GM19240 (cell line): ENCODE measurements at regions not wholly inside any gene's neighbourhood (a gene's known extent, or its start where the extent isn't known, plus 50 kb on each side); places are given as distances from the start of the nearest gene placed in this dataset.
"Not testable (repeated sequence)": the region's sequence is repeated elsewhere in the genome, so short reads cannot be mapped to it uniquely, and the experiment has no call there.

Experiments used
- DNase-seq: peaks from one replicate; pipeline ENCODE4 v3.0.0; 2011; ENCODE audit warnings: low spot score; ENCODE audit not compliant: insufficient read length

- no peak for DNase-seq
Measured at GRCh38 chr4:37771771-37772170, 54.7 kb upstream of the PGM2 start.

- DNase-seq: no peak
Measured at GRCh38 chr4:37770016-37770415, 56.5 kb upstream of the PGM2 start.

- DNase-seq: no peak
Measured at GRCh38 chr4:37769391-37769989, 57.0 kb upstream of the PGM2 start.

GRCh38 chr4:37767546-37767945, 58.9 kb upstream of the PGM2 start:
- no peak for DNase-seq

GRCh38 chr4:37767019-37767418, 59.5 kb upstream of the PGM2 start:
- DNase-seq: no peak

- peak; percentile 8 for DNase-seq
Measured at GRCh38 chr4:37765741-37766140, 60.7 kb upstream of the PGM2 start.

- DNase-seq: no peak
Measured at GRCh38 chr4:37763831-37764230, 62.7 kb upstream of the PGM2 start.

- no peak for DNase-seq
Measured at GRCh38 chr4:37762991-37763368, 63.5 kb upstream of the PGM2 start.

- DNase-seq: no peak
Measured at GRCh38 chr4:37762294-37762990, 64.0 kb upstream of the PGM2 start.

GRCh38 chr4:37760840-37761239, 65.6 kb upstream of the PGM2 start:
- no peak for DNase-seq

- no peak for DNase-seq
Measured at GRCh38 chr4:37759833-37760232, 66.7 kb upstream of the PGM2 start.

GRCh38 chr4:37758226-37758625, 68.3 kb upstream of the PGM2 start:
- no peak for DNase-seq

- DNase-seq: no peak
Measured at GRCh38 chr4:37757761-37758160, 68.7 kb upstream of the PGM2 start.

- no peak for DNase-seq
Measured at GRCh38 chr4:37757121-37757520, 69.4 kb upstream of the PGM2 start.

GRCh38 chr4:37754410-37755185, 68.4 kb upstream of the RELL1 start:
- no peak for DNase-seq

- DNase-seq: no peak
Measured at GRCh38 chr4:37749398-37749988, 63.3 kb upstream of the RELL1 start.

GRCh38 chr4:37748485-37748884, 62.3 kb upstream of the RELL1 start:
- no peak for DNase-seq

GRCh38 chr4:37747772-37748330, 61.7 kb upstream of the RELL1 start:
- DNase-seq: no peak

GRCh38 chr4:37746852-37747251, 60.7 kb upstream of the RELL1 start:
- DNase-seq: not testable (repeated sequence)

- no peak for DNase-seq
Measured at GRCh38 chr4:37745946-37746345, 59.8 kb upstream of the RELL1 start.

- no peak for DNase-seq
Measured at GRCh38 chr4:37742149-37742548, 56.0 kb upstream of the RELL1 start.

- DNase-seq: no peak
Measured at GRCh38 chr4:37741564-37741963, 55.4 kb upstream of the RELL1 start.
